ENCODE measurements at regions not wholly inside any gene's neighbourhood (a gene's known extent, or its start where the extent isn't known, plus 50 kb on each side); places are given as distances from the start of the nearest gene placed in this dataset.

- no peak for TF ChIP-seq CTCF (conservative IDR thresholded peaks at IDR 0.05; ENCODE audit: low read length)
- no peak for TF ChIP-seq EZH2phosphoT487 (IDR thresholded peaks at IDR 0.05; ENCODE audit: borderline replicate concordance, low read depth, low read length)
These were observed 91.7 kb upstream of the ITGA6 start for GRCh38 chr2:172335736-172336135.
